Testis (tissue), 2 donors: ENCODE measurements at regions not wholly inside any gene's neighbourhood (a gene's known extent, or its start where the extent isn't known, plus 50 kb on each side); places are given as distances from the start of the nearest gene placed in this dataset.

Experiments used
- DNase-seq: peaks from one replicate; pipeline ENCODE4 v3.0.0-alpha.2; 2019
- H3K27ac ChIP-seq, 2 donors: fragments of 200-600 bp; sonication (generic); one replicate each; pipeline ENCODE4 v1.5.1; 2019
- H3K27me3 ChIP-seq: fragments of 200-600 bp; sonication (generic); one replicate; pipeline ENCODE4 v1.5.1; 2019
- H3K36me3 ChIP-seq: fragments of 200-600 bp; sonication (generic); one replicate; pipeline ENCODE4 v1.5.1; 2017; ENCODE audit warnings: low read depth; ENCODE audit errors: missing control alignments
- H3K4me1 ChIP-seq: fragments of 200-600 bp; sonication (generic); one replicate; pipeline ENCODE4 v1.5.1; 2019
- H3K4me3 ChIP-seq, 2 donors: fragments of 200-600 bp; sonication (generic); one replicate each; pipeline ENCODE4 v1.5.1; 2017 to 2019
- H3K9me3 ChIP-seq: fragments of 200-600 bp; sonication (generic); one replicate; pipeline ENCODE4 v1.5.1; 2017
- POLR2A ChIP-seq: fragments of 450-650 bp; IDR thresholded peaks from one replicate; pipeline ENCODE4 v1.6.1; 2017; ENCODE audit warnings: antibody characterized with exemption, mild to moderate bottlenecking, moderate library complexity
- WGBS, 2 donors: methylation state at CpG; one replicate each; pipeline ENCODE4 v1.1.5; 2018; 5-methylcytosine and 5-hydroxymethylcytosine counted together
- intact Hi-C: fragments of 100-400 bp; cut with DNase I; formaldehyde crosslinking; loops from one replicate; pipeline ENCODE4 v1.15.1; 2023; ENCODE audit warnings: low total_unique reads
- TF ChIP-seq, protein P1 (sequence below), 3 experiments: fragments of 450-650 bp in 2 of 3; fragments of 200-600 bp in 1 of 3; sonication (generic) in 1 of 3; IDR thresholded peaks; one replicate each; pipeline ENCODE4 v1.5.1; 2016 to 2019; ENCODE audit warnings: antibody characterized with exemption in 3 of 3, mild to moderate bottlenecking in 2 of 3, moderate library complexity in 1 of 3

DNA sequence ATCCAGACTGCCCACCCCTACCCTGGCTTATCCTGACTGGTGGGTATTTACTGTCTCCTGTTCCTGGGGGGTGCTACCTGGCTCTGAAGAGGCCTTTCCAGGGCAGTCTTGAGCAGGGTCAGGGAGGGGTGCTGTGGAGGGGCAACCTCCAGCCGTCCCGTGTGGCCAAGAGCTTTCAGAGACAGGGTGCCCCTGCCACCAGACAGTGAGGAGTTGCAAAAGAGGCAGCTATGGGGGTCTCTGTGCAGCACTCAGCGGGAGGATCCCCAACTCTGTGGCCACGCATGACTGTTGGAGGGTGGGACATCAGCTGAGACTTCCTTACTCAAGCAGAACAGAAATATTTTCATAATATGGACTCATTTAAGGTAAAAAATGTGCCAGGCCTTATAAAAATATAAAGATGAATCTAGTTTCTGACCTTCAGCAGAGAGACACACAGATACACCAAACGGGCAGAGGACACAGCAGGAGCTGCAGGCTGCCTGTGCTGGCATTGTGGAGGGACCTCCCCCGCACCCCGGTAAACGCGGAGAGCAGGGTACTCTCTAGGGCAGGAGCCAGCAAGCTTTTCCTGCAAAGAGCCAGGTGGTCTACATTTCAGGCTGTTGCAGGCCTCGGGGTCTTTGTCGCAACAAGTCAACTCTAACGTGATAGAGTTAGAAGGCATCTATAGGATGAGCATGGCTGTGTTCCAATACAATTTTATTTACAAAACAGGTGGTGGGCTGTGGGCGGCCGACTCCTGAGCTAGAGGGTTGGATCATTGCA lies 252.6 kb downstream of the RHOU start:
- intact Hi-C loops = no loop called here
- no peak for TF ChIP-seq POLR2A
- TF ChIP-seq, protein P1, sequence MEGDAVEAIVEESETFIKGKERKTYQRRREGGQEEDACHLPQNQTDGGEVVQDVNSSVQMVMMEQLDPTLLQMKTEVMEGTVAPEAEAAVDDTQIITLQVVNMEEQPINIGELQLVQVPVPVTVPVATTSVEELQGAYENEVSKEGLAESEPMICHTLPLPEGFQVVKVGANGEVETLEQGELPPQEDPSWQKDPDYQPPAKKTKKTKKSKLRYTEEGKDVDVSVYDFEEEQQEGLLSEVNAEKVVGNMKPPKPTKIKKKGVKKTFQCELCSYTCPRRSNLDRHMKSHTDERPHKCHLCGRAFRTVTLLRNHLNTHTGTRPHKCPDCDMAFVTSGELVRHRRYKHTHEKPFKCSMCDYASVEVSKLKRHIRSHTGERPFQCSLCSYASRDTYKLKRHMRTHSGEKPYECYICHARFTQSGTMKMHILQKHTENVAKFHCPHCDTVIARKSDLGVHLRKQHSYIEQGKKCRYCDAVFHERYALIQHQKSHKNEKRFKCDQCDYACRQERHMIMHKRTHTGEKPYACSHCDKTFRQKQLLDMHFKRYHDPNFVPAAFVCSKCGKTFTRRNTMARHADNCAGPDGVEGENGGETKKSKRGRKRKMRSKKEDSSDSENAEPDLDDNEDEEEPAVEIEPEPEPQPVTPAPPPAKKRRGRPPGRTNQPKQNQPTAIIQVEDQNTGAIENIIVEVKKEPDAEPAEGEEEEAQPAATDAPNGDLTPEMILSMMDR (IDR thresholded peaks at IDR 0.05) = no peak

DNA sequence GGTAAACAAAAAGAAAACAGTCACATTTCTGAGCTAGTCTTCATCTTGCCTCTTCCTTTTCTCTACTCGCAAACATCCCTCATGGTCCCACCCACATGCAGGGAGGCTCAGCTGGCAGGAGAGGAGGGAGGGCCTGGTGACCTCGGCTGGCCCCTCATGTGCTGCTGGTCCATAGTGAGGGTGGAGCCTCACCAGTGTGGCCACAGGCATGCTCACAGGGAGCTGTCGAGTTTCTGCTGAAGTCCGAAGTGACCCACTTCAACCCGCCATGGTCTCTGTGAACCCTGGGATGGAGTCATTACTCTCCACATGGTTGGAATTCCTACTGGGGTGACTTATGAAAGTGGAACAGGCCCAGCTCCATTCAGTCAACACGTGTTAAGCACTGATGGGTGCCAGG lies 253.4 kb downstream of the RHOU start:
- Histone ChIP-seq H3K36me3 (no peaks in the 10 kb centered on the region), H3K27ac (no peak overlapping the region), H3K27me3 (no peaks in the 10 kb centered on the region), H3K4me1 (peaks cover 13% of the 10 kb centered on the region), H3K9me3 (no peaks in the 10 kb centered on the region), H3K4me3 (no peak overlapping the region)
- intact Hi-C loops = no loop called here
- DNase-seq = no peak
- TF ChIP-seq, protein P1 (IDR thresholded peaks at IDR 0.05) = no peak
- TF ChIP-seq POLR2A = no peak
- 84 to 91% methylated on average over 6 of the region's 6 CpGs for WGBS, 2 donors

More for the DNA sequence above, 252.6 kb downstream of the RHOU start:
- no peaks in the 10 kb centered on the region for H3K27me3 ChIP-seq
- peaks cover 13% of the 10 kb centered on the region for H3K4me1 ChIP-seq
- H3K36me3 ChIP-seq = no peaks in the 10 kb centered on the region
- no peak for DNase-seq
- no peak overlapping the region for H3K27ac ChIP-seq
- H3K4me3 ChIP-seq = no peak overlapping the region
- no peaks in the 10 kb centered on the region for H3K9me3 ChIP-seq
- WGBS, 2 donors = 76 to 83% methylated on average over 14 of the region's 14 CpGs

DNA sequence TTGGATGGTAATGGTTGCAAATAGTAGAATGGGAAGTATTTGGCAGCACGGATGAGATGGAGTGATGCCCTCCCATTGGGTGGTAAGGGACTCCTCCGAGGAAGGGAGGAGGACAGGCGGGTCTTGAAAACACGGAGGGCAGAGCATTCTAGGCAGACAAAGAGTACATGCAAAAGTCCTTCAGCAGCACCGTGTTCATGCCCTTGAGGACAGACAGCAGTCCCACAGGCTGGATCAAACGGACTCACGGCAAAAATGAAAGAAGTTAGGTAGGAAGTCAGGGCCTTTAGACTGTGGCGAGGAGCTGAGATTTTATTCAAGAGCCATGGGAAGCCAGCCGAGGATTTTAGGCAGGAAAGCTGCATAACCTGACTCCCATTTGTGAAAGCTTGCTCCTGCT lies 253.9 kb downstream of the RHOU start:
- 87 to 92% methylated on average over 9 of the region's 9 CpGs for WGBS, 2 donors
- Histone ChIP-seq H3K27ac (no peak overlapping the region), H3K9me3 (no peaks in the 10 kb centered on the region), H3K4me3 (no peak overlapping the region), H3K36me3 (no peaks in the 10 kb centered on the region), H3K27me3 (no peaks in the 10 kb centered on the region), H3K4me1 (peaks cover 13% of the 10 kb centered on the region)
- DNase-seq = no peak
- TF ChIP-seq POLR2A = no peak
- TF ChIP-seq, protein P1 (IDR thresholded peaks at IDR 0.05) = no peak
- intact Hi-C loops = no loop called here

- intact Hi-C loops = no loop called here
- 89 to 95% methylated on average over 5 of the region's 5 CpGs for WGBS, 2 donors
Observed at GRCh38 chr1:228989676-228989991, 254.4 kb downstream of the RHOU start.

More at GRCh38 chr1:228989676-228989991, 254.4 kb downstream of the RHOU start:
- TF ChIP-seq POLR2A = no peak
- TF ChIP-seq, protein P1 (IDR thresholded peaks at IDR 0.05) = no peak
- no peaks in the 10 kb centered on the region for H3K36me3 ChIP-seq
- H3K4me1 ChIP-seq = peaks cover 13% of the 10 kb centered on the region
- H3K4me3 ChIP-seq = no peak overlapping the region
- no peak for DNase-seq
- H3K27ac ChIP-seq = no peak overlapping the region
- H3K9me3 ChIP-seq = no peaks in the 10 kb centered on the region
- H3K27me3 ChIP-seq = no peaks in the 10 kb centered on the region
